B cell (primary cell): ENCODE measurements at regions not wholly inside any gene's neighbourhood (a gene's known extent, or its start where the extent isn't known, plus 50 kb on each side); places are given as distances from the start of the nearest gene placed in this dataset.

Source experiments
- ATAC-seq: fragments of 200-7000 bp; cut with Tn5 transposase; one replicate; pipeline ENCODE4 v1.10.0; 2021; ENCODE audit warnings: low read depth, mild to moderate bottlenecking, moderate number of reproducible peaks, moderate library complexity
- CTCF ChIA-PET: fragments of 350-600 bp; sonication (Branson Sonifier 250); formaldehyde crosslinking; loops from one replicate; lab custom pipeline; 2021; ENCODE audit warnings: antibody characterized with exemption, inconsistent platforms; lab: Charles Lee
- POLR2A ChIA-PET: fragments of 350-600 bp; sonication (Branson Sonifier 250); formaldehyde crosslinking; loops from one replicate; lab custom pipeline; 2021; ENCODE audit warnings: antibody characterized with exemption; lab: Charles Lee
- DNase-seq: peaks from one replicate; pipeline ENCODE4 v3.0.0; 2013
- H2AFZ ChIP-seq: 2 replicates; pipeline ENCODE4 v1.6.1; 2012; ENCODE audit warnings: mild to moderate bottlenecking, low read depth, low read length; ENCODE audit not compliant: insufficient read depth, poor library complexity, severe bottlenecking
- H3K27ac ChIP-seq, 2 donors: 1 replicate in 1 of 2; 2 replicates in 1 of 2; pipeline ENCODE4 v1.5.1; 2012 to 2013; ENCODE audit warnings: low read length in 2 of 2, mild to moderate bottlenecking in 2 of 2, moderate library complexity in 1 of 2
- H3K27me3 ChIP-seq, 4 experiments: fragments of 200-600 bp in 1 of 4; sonication (generic) in 1 of 4; replicated peaks in 1 of 4; 1 replicate in 2 of 4; 2 replicates in 2 of 4; pipeline versions ENCODE4 v1.6.1 to v1.7.0; 2013 to 2016; ENCODE audit warnings: low read length in 3 of 4, mild to moderate bottlenecking in 2 of 4, mixed read lengths in 1 of 4, moderate library complexity in 1 of 4; ENCODE audit not compliant: insufficient read depth in 4 of 4, control insufficient read depth in 3 of 4; ENCODE audit errors: control extremely low read depth in 1 of 4
- H3K36me3 ChIP-seq, 2 experiments: replicated peaks in 1 of 2; 1 replicate in 1 of 2; 2 replicates in 1 of 2; pipeline versions ENCODE4 v1.6.1 to v1.7.1; 2013; ENCODE audit warnings: low read length in 1 of 2; ENCODE audit not compliant: insufficient read depth in 2 of 2, control insufficient read depth in 1 of 2; ENCODE audit errors: control extremely low read depth in 1 of 2, extremely low read depth in 1 of 2
- H3K4me1 ChIP-seq, 2 donors: fragments of 200-600 bp in 1 of 2; sonication (generic) in 1 of 2; 1 replicate in 1 of 2; 2 replicates in 1 of 2; pipeline versions ENCODE4 v1.5.1 to v1.6.1; 2013 to 2017; ENCODE audit warnings: low read length in 2 of 2; ENCODE audit not compliant: control insufficient read depth in 2 of 2, insufficient read depth in 2 of 2
- H3K4me2 ChIP-seq: replicated peaks from 2 replicates; pipeline ENCODE3; 2012; ENCODE audit warnings: mild to moderate bottlenecking, low read depth, low read length; ENCODE audit not compliant: poor library complexity, severe bottlenecking
- H3K4me3 ChIP-seq, 5 experiments: fragments of 200-600 bp in 1 of 5; sonication (generic) in 1 of 5; 1 replicate in 3 of 5; 2 replicates in 2 of 5; pipeline versions ENCODE4 v1.5.1 to v1.7.0; 2011 to 2016; ENCODE audit warnings: low read length in 4 of 5, mild to moderate bottlenecking in 4 of 5, low read depth in 2 of 5, control low read depth in 1 of 5, moderate library complexity in 1 of 5; ENCODE audit not compliant: insufficient read depth in 1 of 5; ENCODE audit errors: control extremely low read depth in 1 of 5, extremely low read depth in 1 of 5
- H3K79me2 ChIP-seq: fragments of 200-600 bp; sonication (generic); one replicate; pipeline ENCODE4 v1.6.0; 2016; ENCODE audit warnings: low read length; ENCODE audit not compliant: control insufficient read depth, insufficient read depth
- H3K9ac ChIP-seq: fragments of 200-600 bp; sonication (generic); 2 replicates; pipeline ENCODE4 v1.6.1; 2017; ENCODE audit warnings: mild to moderate bottlenecking, low read length, moderate library complexity
- H3K9me3 ChIP-seq, 3 donors: one replicate each; pipeline versions ENCODE4 v1.6.1 to v1.7.1; 2013; ENCODE audit warnings: low read length in 2 of 3; ENCODE audit not compliant: control insufficient read depth in 2 of 3, insufficient read depth in 1 of 3; ENCODE audit errors: control extremely low read depth in 1 of 3
- H4K20me1 ChIP-seq: 2 replicates; pipeline ENCODE4 v1.6.0; 2012; ENCODE audit warnings: mild to moderate bottlenecking, low read length; ENCODE audit not compliant: insufficient read depth, control insufficient read depth, poor library complexity, severe bottlenecking
- H3K27ac Mint-ChIP-seq: one replicate; pipeline ENCODE4 v1.8.0; 2021; ENCODE audit warnings: mixed read lengths
- H3K27me3 Mint-ChIP-seq: one replicate; pipeline ENCODE4 v1.8.0; 2021; ENCODE audit warnings: mixed read lengths
- H3K4me1 Mint-ChIP-seq: one replicate; pipeline ENCODE4 v1.8.0; 2021; ENCODE audit warnings: mixed read lengths
- H3K4me3 Mint-ChIP-seq: one replicate; pipeline ENCODE4 v1.8.0; 2021; ENCODE audit warnings: mixed read lengths
- H3K9me3 Mint-ChIP-seq: one replicate; pipeline ENCODE4 v1.8.0; 2022; ENCODE audit warnings: mixed read lengths; ENCODE audit not compliant: insufficient read depth
- CTCF ChIP-seq: fragments of 200-600 bp; IDR thresholded peaks from one replicate; pipeline ENCODE4 v1.8.0; 2022; ENCODE audit warnings: antibody characterized with exemption, mild to moderate bottlenecking
- EZH2 ChIP-seq: IDR thresholded peaks from 2 replicates; pipeline ENCODE4 v1.6.1; 2012; ENCODE audit warnings: borderline replicate concordance, low read depth, mild to moderate bottlenecking, moderate library complexity, low read length; ENCODE audit not compliant: insufficient read depth, poor library complexity, severe bottlenecking
- WGBS: methylation state at CpG from one replicate; pipeline ENCODE4 v1.1.5; 2013; ENCODE audit warnings: missing lambda C conversion rate; ENCODE audit not compliant: insufficient coverage; 5-methylcytosine and 5-hydroxymethylcytosine counted together
- intact Hi-C: fragments of 100-400 bp; cut with micrococcal nuclease; formaldehyde crosslinking; loops from one replicate; pipeline ENCODE4 v1.10.0; 2022

GRCh38 chr16:73287859-73288405 is 240.0 kb upstream of the ZFHX3 start:
- peaks cover 0 to 12% (median 0%) of the 10 kb centered on the region in 3 donors for H3K9me3 ChIP-seq
- Mint-ChIP-seq H3K4me1 (no peaks in the 10 kb centered on the region), H3K27ac (no peak overlapping the region), H3K27me3 (no peaks in the 10 kb centered on the region), H3K9me3 (no peaks in the 10 kb centered on the region), H3K4me3 (no peak overlapping the region)
- peaks cover 0 to 2% (median 0%) of the 10 kb centered on the region in 4 experiments for H3K27me3 ChIP-seq
- no peaks in the 10 kb centered on the region for H3K36me3 ChIP-seq
- no peak overlapping the region for H3K4me2 ChIP-seq
- no peaks in the 10 kb centered on the region for H4K20me1 ChIP-seq
- DNase-seq = no peak
- H3K79me2 ChIP-seq = no peaks in the 10 kb centered on the region
- no peaks in the 10 kb centered on the region for H3K4me1 ChIP-seq
- ChIA-PET POLR2A (no interaction called here), CTCF (no interaction called here)
- TF ChIP-seq EZH2 (no peak), CTCF (no peak)
- H3K4me3 ChIP-seq = no peak overlapping the region
- ATAC-seq = no peak
- H2AFZ ChIP-seq = no peak overlapping the region
- H3K27ac ChIP-seq = no peak overlapping the region
- intact Hi-C loops = no loop called here
- H3K9ac ChIP-seq = no peak overlapping the region
- WGBS = 83% methylated on average over 8 of the region's 10 CpGs

GRCh38 chr16:73286346-73287267 is 238.7 kb upstream of the ZFHX3 start:
- no peaks in the 10 kb centered on the region for H3K4me1 ChIP-seq
- H2AFZ ChIP-seq = no peak overlapping the region
- H3K4me2 ChIP-seq = no peak overlapping the region
- WGBS = 93% methylated on average over 11 of the region's 14 CpGs
- no peaks in the 10 kb centered on the region for H3K36me3 ChIP-seq
- H3K27me3 ChIP-seq = peaks cover 0 to 2% (median 0%) of the 10 kb centered on the region in 4 experiments
- ChIA-PET CTCF (no interaction called here), POLR2A (no interaction called here)
- DNase-seq (no peak), ATAC-seq (no peak)
- Mint-ChIP-seq H3K27me3 (no peaks in the 10 kb centered on the region), H3K4me1 (no peaks in the 10 kb centered on the region), H3K9me3 (no peaks in the 10 kb centered on the region), H3K4me3 (no peak overlapping the region), H3K27ac (no peak overlapping the region)
- intact Hi-C loops = no loop called here
- no peaks in the 10 kb centered on the region for H4K20me1 ChIP-seq
- H3K4me3 ChIP-seq = no peak overlapping the region
- TF ChIP-seq CTCF (no peak), EZH2 (no peak)
- H3K27ac ChIP-seq = no peak overlapping the region
- no peak overlapping the region for H3K9ac ChIP-seq
- no peaks in the 10 kb centered on the region for H3K79me2 ChIP-seq
- peaks cover 0 to 12% (median 0%) of the 10 kb centered on the region in 3 donors for H3K9me3 ChIP-seq
